ENCODE measurements at regions not wholly inside any gene's neighbourhood (a gene's known extent, or its start where the extent isn't known, plus 50 kb on each side); places are given as distances from the start of the nearest gene placed in this dataset.
"Not testable (repeated sequence)": the region's sequence is repeated elsewhere in the genome, so short reads cannot be mapped to it uniquely, and the experiment has no call there.

DNA sequence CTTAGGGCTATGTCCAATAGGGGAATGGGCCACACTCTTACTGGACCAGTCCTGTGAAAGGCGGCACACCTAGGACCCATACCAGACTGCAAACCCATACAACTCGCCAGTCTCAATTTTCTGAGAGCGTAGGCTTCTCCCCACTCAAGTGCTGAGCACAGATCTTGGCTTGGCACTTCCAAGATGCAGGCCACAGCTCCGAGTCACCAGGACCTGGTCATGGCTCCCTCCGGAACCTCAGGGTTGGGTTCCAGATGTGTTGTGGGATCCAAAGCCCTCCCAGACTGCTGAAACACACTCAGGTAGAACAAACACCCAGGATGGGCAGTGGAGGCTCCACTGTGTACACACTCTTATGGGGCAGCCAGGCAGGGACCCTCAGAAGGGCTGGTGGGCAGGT, 103.3 kb downstream of the TMEM144 start:
- peak; percentile 23 for FAIRE-seq
- no peak for DNase-seq (ENCODE audit: insufficient read length, low spot score)

GRCh38 chr4:158314756-158315487, 104.6 kb downstream of the TMEM144 start:
- FAIRE-seq: no peak

DNA sequence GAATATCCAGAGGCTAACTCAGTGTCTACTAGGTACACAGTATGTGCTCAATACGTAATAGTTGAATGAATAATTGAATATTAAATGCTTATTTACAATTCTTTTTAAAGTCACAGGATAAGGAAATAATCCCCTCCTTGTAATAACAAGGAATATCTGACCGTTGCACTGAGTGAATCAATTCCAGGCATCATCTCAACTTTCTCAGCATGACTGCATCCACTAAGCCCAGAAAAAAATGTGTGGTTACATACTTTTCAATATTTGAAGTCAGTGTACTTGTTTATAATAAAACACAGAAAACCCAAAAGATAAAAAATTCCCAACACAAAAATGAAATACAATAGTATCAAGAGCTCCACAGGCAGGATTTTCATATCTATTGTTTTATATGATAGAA, 105.4 kb downstream of the TMEM144 start:
- no peak for DNase-seq (ENCODE audit: insufficient read length, low spot score)

More at GRCh38 chr4:158314756-158315487, 104.6 kb downstream of the TMEM144 start:
- DNase-seq (ENCODE audit: insufficient read length, low spot score): peak; percentile 41

DNA sequence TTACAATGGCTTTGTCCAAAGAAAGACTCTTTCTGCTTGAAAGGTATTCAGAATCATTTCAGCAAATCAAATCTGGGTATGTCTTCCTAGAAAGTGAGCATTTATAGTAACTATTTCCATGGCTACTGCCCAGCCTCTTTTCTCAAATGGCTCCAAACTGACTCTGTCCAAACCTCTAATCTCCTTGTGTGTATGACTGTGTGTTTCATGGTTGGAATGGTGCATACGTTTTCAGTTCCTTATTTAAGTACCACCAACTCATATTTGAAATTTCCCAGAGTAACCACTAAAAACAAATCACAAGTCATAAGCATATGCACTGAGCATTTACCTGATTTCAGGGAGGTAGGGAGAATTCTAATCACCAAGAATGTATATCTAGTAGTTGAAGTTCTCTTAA, 106.0 kb downstream of the TMEM144 start:
- FAIRE-seq: no peak

More for the DNA sequence above, 105.4 kb downstream of the TMEM144 start:
- no peak for FAIRE-seq

DNA sequence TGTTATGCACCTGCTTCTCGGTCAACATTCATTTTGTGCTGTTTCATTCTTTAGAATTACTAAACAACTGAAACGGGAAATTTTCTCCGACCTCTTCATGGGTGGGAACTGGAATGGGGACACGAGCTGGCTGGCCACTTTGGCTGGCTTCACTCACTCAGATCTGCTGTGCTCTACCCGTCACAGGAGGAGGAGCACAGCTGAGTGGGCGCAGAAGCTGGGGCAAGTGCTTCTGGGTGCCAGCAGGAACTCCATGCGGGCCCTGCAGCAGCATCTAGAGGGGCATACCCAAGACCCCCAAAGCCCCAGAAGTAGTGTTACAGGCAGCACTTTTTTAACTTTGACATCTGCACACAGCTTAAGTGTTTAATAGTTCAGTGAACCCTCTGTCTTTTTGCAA, 109.6 kb downstream of the TMEM144 start:
- no peak for FAIRE-seq
- no peak for DNase-seq (ENCODE audit: insufficient read length, low spot score)

More for the DNA sequence above, 106.0 kb downstream of the TMEM144 start:
- DNase-seq (ENCODE audit: insufficient read length, low spot score): no peak

- no peak for FAIRE-seq
Measured at GRCh38 chr4:158322109-158322508, 111.8 kb downstream of the TMEM144 start.

DNA sequence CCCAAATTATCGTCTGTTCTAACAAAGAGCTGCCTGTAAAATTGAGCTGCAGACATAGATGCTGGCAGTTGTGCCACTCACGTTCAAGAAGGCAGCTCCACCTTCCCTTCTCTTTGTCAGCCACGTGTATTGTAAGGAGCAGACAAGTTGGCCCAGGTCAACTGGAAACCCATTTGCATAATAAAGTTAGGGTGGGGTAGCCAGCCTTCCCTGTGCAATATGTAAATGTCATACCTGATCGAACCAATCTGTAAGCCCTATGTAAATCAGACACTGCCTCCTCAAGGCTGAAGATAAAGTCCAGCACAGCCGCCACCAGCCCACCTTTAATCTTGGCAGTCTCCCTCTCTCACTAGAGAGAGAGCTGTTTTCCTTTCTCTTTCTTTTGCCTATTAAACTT, 117.2 kb downstream of the TMEM144 start:
- no peak for DNase-seq (ENCODE audit: insufficient read length, low spot score)
- peak; percentile 55 for FAIRE-seq

More at GRCh38 chr4:158322109-158322508, 111.8 kb downstream of the TMEM144 start:
- DNase-seq (ENCODE audit: insufficient read length, low spot score): no peak

DNA sequence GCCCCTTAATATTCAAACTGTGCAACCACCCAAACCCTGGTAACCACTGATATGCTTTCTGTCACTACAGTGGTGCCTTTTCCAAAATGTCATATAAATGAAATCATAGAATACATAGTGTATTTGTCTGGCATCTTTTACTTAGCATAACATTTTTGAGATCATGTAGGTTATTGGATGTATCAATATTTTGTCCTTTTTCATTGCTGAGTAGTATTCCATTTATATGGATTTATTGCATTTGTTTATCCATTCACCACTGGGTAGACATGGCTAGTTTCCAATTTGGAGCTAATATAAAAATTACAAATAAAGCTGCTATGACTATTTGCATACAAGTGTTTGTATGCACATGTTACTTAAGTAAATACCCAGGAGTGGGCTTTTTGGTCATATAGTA, 121.6 kb downstream of the TMEM144 start:
- no peak for FAIRE-seq
- DNase-seq (ENCODE audit: insufficient read length, low spot score): no peak

GRCh38 chr4:158333820-158334219, 123.5 kb downstream of the TMEM144 start:
- no peak for FAIRE-seq
- DNase-seq (ENCODE audit: insufficient read length, low spot score): no peak

GRCh38 chr4:158341896-158342295, 131.6 kb downstream of the TMEM144 start:
- no peak for DNase-seq (ENCODE audit: insufficient read length, low spot score)
- no peak for FAIRE-seq

GRCh38 chr4:158346576-158346975, 136.3 kb downstream of the TMEM144 start:
- no peak for DNase-seq (ENCODE audit: insufficient read length, low spot score)
- FAIRE-seq: no peak

DNA sequence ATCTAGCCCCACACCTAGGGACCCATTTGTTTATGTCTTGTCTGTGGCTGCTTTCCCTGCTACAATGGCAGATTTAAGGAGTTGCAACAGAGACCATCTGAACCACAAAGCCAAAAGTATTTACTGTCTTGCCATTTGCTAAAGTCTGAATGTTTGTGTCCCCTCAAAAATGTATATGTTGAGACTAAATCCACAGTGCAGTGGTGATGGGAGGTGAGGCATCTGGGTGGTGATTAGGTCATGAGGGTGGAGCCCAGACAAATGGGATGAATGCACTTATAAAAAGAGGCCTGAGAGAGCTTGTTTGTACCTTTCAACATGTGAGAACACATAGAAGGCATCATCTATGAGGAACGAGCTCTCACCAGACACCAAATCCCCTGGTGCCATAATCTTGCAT, 137.3 kb downstream of the TMEM144 start:
- no peak for DNase-seq (ENCODE audit: insufficient read length, low spot score)

DNA sequence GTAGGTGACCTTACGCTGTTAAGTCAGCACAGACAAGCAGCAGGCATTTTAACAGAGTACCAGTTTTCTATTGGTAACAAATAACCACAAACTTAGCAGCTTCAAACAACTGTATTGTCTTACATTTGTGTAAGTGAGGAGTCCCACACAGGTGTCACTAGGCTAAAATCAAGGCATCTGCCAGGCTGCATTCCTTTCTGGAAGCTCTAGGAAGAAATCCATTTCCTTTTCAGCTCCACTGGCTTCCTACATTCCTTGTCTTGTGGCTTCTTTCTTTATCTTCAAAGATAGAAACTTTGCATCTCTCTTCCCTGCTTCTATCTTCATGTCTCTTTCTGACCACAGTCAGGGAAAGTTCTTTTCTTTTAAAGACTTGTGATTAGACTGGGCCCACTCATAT, 139.9 kb downstream of the TMEM144 start:
- no peak for DNase-seq (ENCODE audit: insufficient read length, low spot score)
- FAIRE-seq: no peak

More for the DNA sequence above, 137.3 kb downstream of the TMEM144 start:
- no peak for FAIRE-seq

DNA sequence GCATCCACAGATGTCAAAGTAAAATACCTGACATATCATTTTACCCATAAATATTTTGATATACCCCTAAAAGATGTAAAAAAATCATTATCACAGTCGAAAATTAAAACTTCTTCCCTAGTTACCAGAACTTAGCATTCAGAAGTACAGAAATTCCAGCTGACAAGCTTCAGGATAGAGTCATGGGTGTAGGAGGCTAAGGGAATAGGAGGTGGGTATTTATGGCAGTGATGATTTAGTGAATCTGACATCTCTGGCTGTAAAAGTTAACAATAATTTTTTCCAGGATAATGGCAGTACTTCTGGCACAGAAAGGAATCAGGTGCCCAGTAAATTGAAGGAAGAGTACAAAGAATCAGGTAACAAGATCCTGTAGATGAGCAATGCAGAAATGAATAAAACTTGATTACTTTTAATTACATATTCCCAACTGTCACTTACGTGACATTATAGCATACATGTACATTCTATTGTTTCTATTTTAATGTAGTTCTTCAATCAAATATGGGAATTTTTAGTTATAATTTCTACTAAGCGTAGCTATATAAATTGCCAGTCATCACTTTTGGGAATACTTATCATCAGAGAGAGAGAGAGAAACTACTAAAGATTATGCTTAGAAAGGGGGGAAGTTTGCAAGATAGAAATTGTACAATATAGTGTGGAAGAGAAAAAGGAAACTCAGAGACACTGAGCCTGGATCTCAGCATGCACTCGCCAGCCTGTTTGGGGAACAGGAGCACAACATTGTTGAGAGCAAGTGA, 143.4 kb downstream of the TMEM144 start:
- FAIRE-seq (no peak), DNase-seq (ENCODE audit: insufficient read length, low spot score) (no peak)

DNA sequence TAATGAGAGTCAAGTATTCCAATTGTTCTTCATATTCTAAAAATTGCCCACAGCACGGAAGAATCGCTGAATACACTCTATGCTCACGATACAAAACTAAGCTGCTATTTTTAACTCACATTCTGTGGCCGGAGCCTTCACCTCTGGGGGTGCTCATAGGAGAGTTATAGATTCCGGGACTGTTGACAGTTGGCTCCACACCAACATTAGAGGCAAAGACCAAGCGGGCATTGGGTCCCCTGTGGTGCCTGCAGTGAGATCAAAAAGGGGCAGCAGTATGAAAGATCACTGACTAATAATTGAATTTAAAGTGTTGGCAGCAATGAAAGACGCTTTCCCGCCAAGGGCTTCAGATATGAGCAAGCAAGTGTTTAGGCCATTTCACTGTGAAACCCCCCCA, 146.0 kb downstream of the TMEM144 start:
- FAIRE-seq: no peak

DNA sequence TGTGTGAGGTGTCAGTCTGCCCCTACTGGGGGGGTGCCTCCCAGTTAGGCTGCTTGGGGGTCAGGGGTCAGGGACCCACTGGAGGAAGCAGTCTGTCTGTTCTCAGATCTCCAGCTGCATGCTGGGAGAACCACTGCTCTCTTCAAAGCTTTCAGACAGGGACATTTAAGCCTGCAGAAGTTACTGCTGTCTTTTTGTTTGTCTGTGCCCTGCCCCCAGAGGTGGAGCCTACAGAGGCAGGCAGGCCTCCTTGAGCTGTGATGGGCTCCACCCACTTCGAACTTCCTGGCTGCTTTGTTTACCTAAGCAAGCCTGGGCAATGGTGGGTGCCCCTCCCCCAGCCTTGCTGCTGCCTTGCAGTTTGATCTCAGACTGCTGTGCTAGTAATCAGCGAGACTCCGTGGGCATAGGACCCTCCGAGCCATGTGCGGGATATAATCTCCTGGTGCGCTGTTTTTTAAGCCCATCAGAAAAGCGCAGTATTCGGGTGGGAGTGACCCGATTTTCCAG, 153.7 kb upstream of the RXFP1 start:
- FAIRE-seq; DNase-seq (ENCODE audit: insufficient read length, low spot score): not testable (repeated sequence)

More for the DNA sequence above, 146.0 kb downstream of the TMEM144 start:
- no peak for DNase-seq (ENCODE audit: insufficient read length, low spot score)

DNA sequence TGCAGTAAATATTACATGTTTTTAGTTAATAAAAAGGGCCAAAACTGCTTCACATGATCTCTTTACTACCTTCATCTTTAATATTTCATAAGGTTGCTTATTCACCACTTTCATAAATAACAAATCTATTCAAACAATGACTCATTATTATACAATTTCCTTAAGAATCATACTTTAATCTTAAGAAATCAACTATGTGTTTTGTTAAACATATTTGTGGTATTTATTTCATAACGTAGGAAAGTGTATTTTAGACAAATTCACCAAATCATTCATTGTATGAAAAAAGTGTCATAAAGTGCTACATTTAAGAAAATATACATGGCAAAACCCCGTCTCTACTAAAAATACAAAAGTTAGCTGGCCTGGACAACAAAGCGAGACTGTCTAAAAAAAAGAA, 150.5 kb upstream of the RXFP1 start:
- FAIRE-seq (no peak), DNase-seq (ENCODE audit: insufficient read length, low spot score) (peak; percentile 26)

DNA sequence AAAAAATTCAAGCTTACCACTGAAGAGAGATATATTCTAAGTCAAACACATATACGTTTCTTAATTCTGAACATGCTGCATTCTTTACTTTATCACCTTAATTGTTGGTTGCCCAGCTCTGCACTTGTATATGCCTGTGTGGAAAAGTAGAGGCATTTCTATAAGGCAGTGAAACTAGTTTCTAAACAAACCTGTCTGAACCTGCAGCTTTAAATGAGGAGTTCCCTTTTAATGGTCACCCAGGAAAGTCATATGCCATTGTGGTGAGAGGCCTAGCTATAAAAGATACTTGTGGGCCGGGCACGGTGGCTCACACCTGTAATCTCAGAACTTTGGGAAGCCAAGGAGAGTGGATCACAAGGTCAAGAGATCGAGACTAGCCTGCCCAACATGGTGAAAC, 147.4 kb upstream of the RXFP1 start:
- FAIRE-seq: no peak

DNA sequence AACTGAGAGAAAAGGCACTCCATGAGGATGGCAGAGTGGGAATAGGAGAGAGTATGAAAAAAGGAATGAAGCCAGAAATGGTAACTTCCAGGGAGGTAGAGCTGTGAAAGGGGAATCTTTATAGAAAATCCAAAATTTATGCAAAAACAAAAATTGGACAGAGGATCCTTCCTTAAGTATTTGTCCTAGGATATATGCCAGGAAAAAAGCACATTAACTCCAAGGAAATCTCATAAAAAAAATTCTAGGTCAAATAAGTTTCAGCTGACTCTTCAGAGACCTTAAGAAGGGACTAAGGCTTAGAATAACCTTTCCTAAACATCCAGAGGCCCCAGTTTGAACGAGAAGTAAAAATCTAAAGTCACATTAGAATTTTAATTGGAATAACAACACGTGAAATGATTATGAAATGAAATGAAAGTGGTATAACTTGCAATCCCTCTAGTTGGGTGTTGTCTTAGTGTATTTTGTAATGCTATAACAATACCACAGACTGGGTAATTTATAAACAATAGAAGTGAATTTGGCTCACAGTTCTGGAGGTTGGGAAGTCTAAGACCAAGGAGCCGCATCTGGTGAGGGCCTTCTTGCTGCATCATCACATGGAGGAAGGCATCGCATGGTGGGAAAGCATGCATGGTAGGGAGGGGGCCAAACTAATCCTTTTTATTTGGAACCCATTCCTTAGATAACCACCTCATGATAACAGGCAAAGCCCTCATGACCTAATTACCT, 145.4 kb upstream of the RXFP1 start:
- FAIRE-seq (no peak), DNase-seq (ENCODE audit: insufficient read length, low spot score) (no peak)

More for the DNA sequence above, 147.4 kb upstream of the RXFP1 start:
- DNase-seq (ENCODE audit: insufficient read length, low spot score): no peak

GRCh38 chr4:158384414-158384813, 137.3 kb upstream of the RXFP1 start:
- FAIRE-seq: no peak
- DNase-seq (ENCODE audit: insufficient read length, low spot score): no peak

- FAIRE-seq: no peak
- no peak for DNase-seq (ENCODE audit: insufficient read length, low spot score)
Measured at GRCh38 chr4:158395343-158395742, 126.3 kb upstream of the RXFP1 start.

Data from HTR-8/SVneo (cell line).